ENCODE measurements at regions not wholly inside any gene's neighbourhood (a gene's known extent, or its start where the extent isn't known, plus 50 kb on each side); places are given as distances from the start of the nearest gene placed in this dataset.

GRCh38 chr6:8219352-8219943 lies 117.1 kb upstream of the EEF1E1 start:
- H3K4me1 ChIP-seq = no peaks in the 10 kb centered on the region
- intact Hi-C loops (cut with DNase I; ENCODE audit: low total_unique reads) = loop anchor here (5.0 to 10.0 kb wide), 2 partner anchors 157 to 495 kb away; partner anchors contain the start of genes BLOC1S5 and BMP6
- no peaks in the 10 kb centered on the region for H3K27me3 ChIP-seq
- TF ChIP-seq CTCF (IDR thresholded peaks at IDR 0.05 in 4 of 5, conservative IDR thresholded peaks at IDR 0.05 in 1 of 5) (peak; percentile 21 to 67 (median 44)), POLR2A (IDR thresholded peaks at IDR 0.05) (no peak)
- in situ Hi-C loops (cut with MboI; ENCODE audit: low sequenced_read_pairs in 4 of 4) = loop anchor here in 1 of 4 donors (25.0 kb wide), 1 partner anchor 507 kb away; no protein-coding TSS in a partner anchor
- no peak overlapping the region for H3K27ac ChIP-seq
- no peak for ATAC-seq
- no peaks in the 10 kb centered on the region for H3K9me3 ChIP-seq
- DNase-seq = no peak
- no peak overlapping the region for H3K4me3 ChIP-seq
- H3K36me3 ChIP-seq = no peaks in the 10 kb centered on the region

DNA sequence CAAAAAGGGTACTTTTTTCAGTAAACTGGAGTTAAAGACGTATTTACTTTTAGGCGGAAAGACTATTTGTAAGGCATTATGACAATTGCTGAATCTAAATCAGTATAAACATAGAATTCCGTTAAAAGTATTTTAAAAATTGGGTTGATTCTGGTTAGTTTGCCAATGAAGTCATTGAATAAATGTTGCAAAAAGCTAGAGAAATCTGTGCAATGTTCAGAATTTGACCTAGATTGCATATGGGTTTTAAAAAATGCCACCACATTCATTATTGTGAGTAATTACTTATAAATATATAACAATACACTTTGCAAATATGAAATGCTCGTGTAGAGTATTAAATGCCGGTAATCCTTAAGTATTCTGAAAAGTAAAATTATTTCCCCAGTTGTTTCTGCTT lies 116.5 kb upstream of the EEF1E1 start:
- H3K36me3 ChIP-seq = no peaks in the 10 kb centered on the region
- no peak for ATAC-seq
- DNase-seq = no peak
- H3K27ac ChIP-seq = no peak overlapping the region
- TF ChIP-seq CTCF (IDR thresholded peaks at IDR 0.05 in 4 of 5, conservative IDR thresholded peaks at IDR 0.05 in 1 of 5) = no peak
- intact Hi-C loops (cut with DNase I; ENCODE audit: low total_unique reads) = loop anchor here (5.0 to 10.0 kb wide), 2 partner anchors 157 to 494 kb away; partner anchors contain the start of genes BLOC1S5 and BMP6
- in situ Hi-C loops (cut with MboI; ENCODE audit: low sequenced_read_pairs in 4 of 4) = loop anchor here in 1 of 4 donors (25.0 kb wide), 1 partner anchor 507 kb away; no protein-coding TSS in a partner anchor
- H3K4me3 ChIP-seq = no peak overlapping the region
- no peaks in the 10 kb centered on the region for H3K9me3 ChIP-seq
- no peaks in the 10 kb centered on the region for H3K27me3 ChIP-seq
- no peaks in the 10 kb centered on the region for H3K4me1 ChIP-seq

DNA sequence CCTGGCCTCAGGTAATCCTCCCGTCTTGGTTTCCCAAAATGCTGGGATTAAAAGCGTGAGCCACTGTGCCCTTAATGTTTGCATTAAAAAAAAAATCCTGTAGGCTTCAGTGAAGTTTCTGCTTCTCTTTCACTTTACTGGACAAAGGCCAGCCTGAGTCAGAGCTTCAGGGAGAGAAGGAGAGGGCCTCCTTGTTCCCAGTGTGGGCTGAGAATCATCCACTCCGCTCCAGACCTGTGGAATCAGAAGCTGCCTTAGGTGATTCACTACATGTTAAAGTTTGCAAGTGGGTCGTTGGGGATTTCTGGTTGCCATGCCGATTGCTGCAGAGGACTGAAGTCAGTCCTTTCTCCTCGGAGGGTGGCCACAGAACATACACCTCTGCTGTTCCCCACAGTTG lies 113.3 kb upstream of the EEF1E1 start:
- TF ChIP-seq POLR2A (IDR thresholded peaks at IDR 0.05) (no peak), CTCF (IDR thresholded peaks at IDR 0.05 in 4 of 5, conservative IDR thresholded peaks at IDR 0.05 in 1 of 5) (no peak)
- no peak for DNase-seq
- intact Hi-C loops (cut with DNase I; ENCODE audit: low total_unique reads) (loop anchor here (5.0 to 10.0 kb wide), 2 partner anchors 153 to 491 kb away; partner anchors contain the start of genes BLOC1S5 and BMP6), in situ Hi-C loops (cut with MboI; ENCODE audit: low sequenced_read_pairs in 4 of 4) (loop anchor here in 1 of 4 donors (25.0 kb wide), 1 partner anchor 503 kb away; no protein-coding TSS in a partner anchor)
- Histone ChIP-seq H3K9me3 (no peaks in the 10 kb centered on the region), H3K4me1 (no peaks in the 10 kb centered on the region), H3K27me3 (no peaks in the 10 kb centered on the region), H3K4me3 (no peak overlapping the region), H3K27ac (no peak overlapping the region), H3K36me3 (no peaks in the 10 kb centered on the region)
- no peak for ATAC-seq

- TF ChIP-seq CTCF (IDR thresholded peaks at IDR 0.05 in 4 of 5, conservative IDR thresholded peaks at IDR 0.05 in 1 of 5) = no peak
- TF ChIP-seq POLR2A (IDR thresholded peaks at IDR 0.05) = no peak
- intact Hi-C loops (cut with DNase I; ENCODE audit: low total_unique reads) (loop anchor here (10.0 kb wide), 1 partner anchor 489 kb away; the partner anchor contains the start of gene BMP6), in situ Hi-C loops (cut with MboI; ENCODE audit: low sequenced_read_pairs in 4 of 4) (loop anchor here in 1 of 4 donors (25.0 kb wide), 1 partner anchor 502 kb away; no protein-coding TSS in a partner anchor)
- DNase-seq (no peak), ATAC-seq (no peak)
- Histone ChIP-seq H3K36me3 (no peaks in the 10 kb centered on the region), H3K9me3 (no peaks in the 10 kb centered on the region), H3K27ac (no peak overlapping the region), H3K4me1 (no peaks in the 10 kb centered on the region), H3K4me3 (no peak overlapping the region), H3K27me3 (no peaks in the 10 kb centered on the region)
These were observed 111.6 kb upstream of the EEF1E1 start for GRCh38 chr6:8213995-8214394.
